ENCODE measurements at regions not wholly inside any gene's neighbourhood (a gene's known extent, or its start where the extent isn't known, plus 50 kb on each side); places are given as distances from the start of the nearest gene placed in this dataset.
A peak's percentile ranks its signal among the peaks of the same experiment; 100 is the strongest.

- Histone ChIP-seq H3K36me3 (ENCODE audit: control insufficient read depth, insufficient read depth, low read length) (no peaks in the 10 kb centered on the region), H3K4me3 (ENCODE audit: low read depth, low read length) (no peak overlapping the region), H3K27me3 (ENCODE audit: control insufficient read depth, insufficient read depth, low read length) (no peaks in the 10 kb centered on the region)
- no peak for DNase-seq (ENCODE audit: low read depth)
- no peak for TF ChIP-seq CTCF (IDR thresholded peaks at IDR 0.05; ENCODE audit: insufficient read depth, low read length, poor library complexity, severe bottlenecking)
Measured at GRCh38 chr2:176818617-176819016, 394.0 kb upstream of the HNRNPA3 start.

GRCh38 chr2:176819306-176819705 lies 393.3 kb upstream of the HNRNPA3 start:
- Histone ChIP-seq H3K36me3 (ENCODE audit: control insufficient read depth, insufficient read depth, low read length) (no peaks in the 10 kb centered on the region), H3K4me3 (ENCODE audit: low read depth, low read length) (no peak overlapping the region)

GRCh38 chr2:176820371-176820932 lies 392.1 kb upstream of the HNRNPA3 start:
- no peaks in the 10 kb centered on the region for H3K27me3 ChIP-seq (ENCODE audit: control insufficient read depth, insufficient read depth, low read length)
- H3K4me3 ChIP-seq (ENCODE audit: low read depth, low read length) = no peak overlapping the region
- no peaks in the 10 kb centered on the region for H3K36me3 ChIP-seq (ENCODE audit: control insufficient read depth, insufficient read depth, low read length)
- TF ChIP-seq CTCF (IDR thresholded peaks at IDR 0.05; ENCODE audit: insufficient read depth, low read length, poor library complexity, severe bottlenecking) = no peak
- no peak for DNase-seq (ENCODE audit: low read depth)

More at GRCh38 chr2:176819306-176819705, 393.3 kb upstream of the HNRNPA3 start:
- no peak for TF ChIP-seq CTCF (IDR thresholded peaks at IDR 0.05; ENCODE audit: insufficient read depth, low read length, poor library complexity, severe bottlenecking)
- H3K27me3 ChIP-seq (ENCODE audit: control insufficient read depth, insufficient read depth, low read length) = no peaks in the 10 kb centered on the region
- DNase-seq (ENCODE audit: low read depth) = no peak

GRCh38 chr2:176821350-176821749 lies 391.2 kb upstream of the HNRNPA3 start:
- no peak for DNase-seq (ENCODE audit: low read depth)
- no peaks in the 10 kb centered on the region for H3K27me3 ChIP-seq (ENCODE audit: control insufficient read depth, insufficient read depth, low read length)
- H3K4me3 ChIP-seq (ENCODE audit: low read depth, low read length) = no peak overlapping the region
- peak; percentile 5 for TF ChIP-seq CTCF (IDR thresholded peaks at IDR 0.05; ENCODE audit: insufficient read depth, low read length, poor library complexity, severe bottlenecking)
- H3K36me3 ChIP-seq (ENCODE audit: control insufficient read depth, insufficient read depth, low read length) = no peaks in the 10 kb centered on the region

GRCh38 chr2:176822060-176822459 lies 390.5 kb upstream of the HNRNPA3 start:
- TF ChIP-seq CTCF (IDR thresholded peaks at IDR 0.05; ENCODE audit: insufficient read depth, low read length, poor library complexity, severe bottlenecking) = no peak
- H3K36me3 ChIP-seq (ENCODE audit: control insufficient read depth, insufficient read depth, low read length) = no peaks in the 10 kb centered on the region
- DNase-seq (ENCODE audit: low read depth) = no peak
- H3K4me3 ChIP-seq (ENCODE audit: low read depth, low read length) = no peak overlapping the region
- H3K27me3 ChIP-seq (ENCODE audit: control insufficient read depth, insufficient read depth, low read length) = no peaks in the 10 kb centered on the region

- H3K36me3 ChIP-seq (ENCODE audit: control insufficient read depth, insufficient read depth, low read length) = no peaks in the 10 kb centered on the region
- DNase-seq (ENCODE audit: low read depth) = no peak
- H3K4me3 ChIP-seq (ENCODE audit: low read depth, low read length) = no peak overlapping the region
- H3K27me3 ChIP-seq (ENCODE audit: control insufficient read depth, insufficient read depth, low read length) = no peaks in the 10 kb centered on the region
- no peak for TF ChIP-seq CTCF (IDR thresholded peaks at IDR 0.05; ENCODE audit: insufficient read depth, low read length, poor library complexity, severe bottlenecking)
Measured at GRCh38 chr2:176826356-176826755, 386.2 kb upstream of the HNRNPA3 start.
